H9 (cell line): ENCODE measurements at regions not wholly inside any gene's neighbourhood (a gene's known extent, or its start where the extent isn't known, plus 50 kb on each side); places are given as distances from the start of the nearest gene placed in this dataset.

Experiments used
- DNase-seq: peaks from one replicate; pipeline ENCODE4 v3.0.0-alpha.2; 2017
- H2AFZ ChIP-seq: one replicate; pipeline ENCODE4 v1.6.1; 2013; ENCODE audit warnings: mild to moderate bottlenecking, low read length, control low read depth, moderate library complexity
- H2AK5ac ChIP-seq: 2 replicates; pipeline ENCODE4 v1.6.1; 2013; ENCODE audit warnings: low read length, control low read depth, mixed read lengths; ENCODE audit not compliant: insufficient read length
- H2BK120ac ChIP-seq: one replicate; pipeline ENCODE4 v1.6.1; 2013; ENCODE audit warnings: low read depth, mild to moderate bottlenecking, low read length, control low read depth, inconsistent platforms; ENCODE audit not compliant: poor library complexity, severe bottlenecking
- H2BK12ac ChIP-seq: 2 replicates; pipeline ENCODE4 v1.6.1; 2013; ENCODE audit warnings: low read length, control low read depth, mixed read lengths, low read depth; ENCODE audit not compliant: insufficient read length
- H2BK15ac ChIP-seq: 2 replicates; pipeline ENCODE4 v1.6.1; 2013; ENCODE audit warnings: low read depth, low read length, control low read depth
- H2BK20ac ChIP-seq: one replicate; pipeline ENCODE4 v1.6.1; 2013; ENCODE audit warnings: low read depth, mild to moderate bottlenecking, low read length, control low read depth, inconsistent platforms; ENCODE audit not compliant: poor library complexity, severe bottlenecking
- H2BK5ac ChIP-seq: 2 replicates; pipeline ENCODE4 v1.6.1; 2013; ENCODE audit warnings: low read length, control low read depth, mixed read lengths; ENCODE audit not compliant: insufficient read length
- H3K14ac ChIP-seq: 2 replicates; pipeline ENCODE4 v1.6.1; 2013; ENCODE audit warnings: low read length, control low read depth; ENCODE audit not compliant: insufficient read depth
- H3K18ac ChIP-seq: 2 replicates; pipeline ENCODE4 v1.6.1; 2013; ENCODE audit warnings: low read depth, mild to moderate bottlenecking, mixed read lengths, low read length, control low read depth; ENCODE audit not compliant: insufficient read length
- H3K23ac ChIP-seq: 2 replicates; pipeline ENCODE4 v1.6.1; 2013; ENCODE audit warnings: low read length, control low read depth, mixed read lengths, low read depth; ENCODE audit not compliant: insufficient read length
- H3K23me2 ChIP-seq: 2 replicates; pipeline ENCODE4 v1.6.1; 2013; ENCODE audit warnings: low read depth, mild to moderate bottlenecking, mixed read lengths, low read length, control low read depth; ENCODE audit not compliant: insufficient read length, poor library complexity, severe bottlenecking
- H3K27ac ChIP-seq: 2 replicates; pipeline ENCODE4 v1.5.1; 2013; ENCODE audit warnings: low read length, control low read depth, mixed read lengths, low read depth; ENCODE audit not compliant: insufficient read length
- H3K27me3 ChIP-seq: 2 replicates; pipeline ENCODE4 v1.6.1; 2013; ENCODE audit warnings: low read length, control low read depth, inconsistent platforms; ENCODE audit not compliant: insufficient read depth
- H3K4ac ChIP-seq: 2 replicates; pipeline ENCODE4 v1.6.1; 2013; ENCODE audit warnings: low read depth, mild to moderate bottlenecking, control low read depth, inconsistent platforms, low read length, moderate library complexity
- H3K4me1 ChIP-seq: 2 replicates; pipeline ENCODE4 v1.6.1; 2013; ENCODE audit warnings: low read length, control low read depth, inconsistent platforms; ENCODE audit not compliant: insufficient read depth
- H3K4me2 ChIP-seq: 2 replicates; pipeline ENCODE4 v1.6.1; 2013; ENCODE audit warnings: low read length, control low read depth, mixed read lengths; ENCODE audit not compliant: insufficient read length, insufficient read depth
- H3K56ac ChIP-seq: 2 replicates; pipeline ENCODE4 v1.6.1; 2013; ENCODE audit warnings: low read depth, mild to moderate bottlenecking, mixed read lengths, low read length, control low read depth; ENCODE audit not compliant: insufficient read length
- H3K79me1 ChIP-seq: 2 replicates; pipeline ENCODE4 v1.6.1; 2013; ENCODE audit warnings: low read depth, mild to moderate bottlenecking, moderate library complexity, low read length, control low read depth, inconsistent platforms; ENCODE audit not compliant: insufficient read depth, poor library complexity, severe bottlenecking
- H3K79me2 ChIP-seq: 2 replicates; pipeline ENCODE4 v1.6.1; 2013; ENCODE audit warnings: low read length, control low read depth, inconsistent platforms; ENCODE audit not compliant: insufficient read depth
- H3K9ac ChIP-seq: 2 replicates; pipeline ENCODE4 v1.6.1; 2013; ENCODE audit warnings: low read length, control low read depth, mixed read lengths; ENCODE audit not compliant: insufficient read length; ENCODE audit errors: extremely low read depth
- H3K9me3 ChIP-seq: one replicate; pipeline ENCODE4 v1.6.1; 2013; ENCODE audit warnings: low read depth, low read length, inconsistent platforms; ENCODE audit not compliant: control insufficient read depth
- H3T11ph ChIP-seq: one replicate; pipeline ENCODE4 v1.6.1; 2013; ENCODE audit warnings: mild to moderate bottlenecking, low read length, control low read depth, inconsistent platforms
- H4K20me1 ChIP-seq: one replicate; pipeline ENCODE4 v1.6.1; 2013; ENCODE audit not compliant: control insufficient read depth, insufficient read length, insufficient read depth
- H4K5ac ChIP-seq: 2 replicates; pipeline ENCODE4 v1.6.1; 2013; ENCODE audit warnings: low read depth, mild to moderate bottlenecking, mixed read lengths, low read length, control low read depth; ENCODE audit not compliant: insufficient read length
- H4K8ac ChIP-seq: replicated peaks from 2 replicates; pipeline ENCODE4 v1.6.1; 2013; ENCODE audit warnings: low read length, control low read depth, mixed read lengths, low read depth; ENCODE audit not compliant: insufficient read length
- H4K91ac ChIP-seq: 2 replicates; pipeline ENCODE4 v1.6.1; 2013; ENCODE audit warnings: low read depth, mild to moderate bottlenecking, moderate library complexity, mixed read lengths, low read length, control low read depth; ENCODE audit not compliant: insufficient read length
- H3K27ac Mint-ChIP-seq, 3 experiments: 2 replicates in 2 of 3; 3 replicates in 1 of 3; pipeline ENCODE4 v1.8.0; 2020 to 2021; ENCODE audit warnings: mixed read lengths in 3 of 3, mild to moderate bottlenecking in 1 of 3, moderate library complexity in 1 of 3
- H3K27me3 Mint-ChIP-seq: 2 replicates; pipeline ENCODE4 v1.8.0; 2021; ENCODE audit warnings: low read depth, mild to moderate bottlenecking, moderate library complexity, mixed read lengths
- H3K36me3 Mint-ChIP-seq, 3 experiments: 2 replicates in 2 of 3; 3 replicates in 1 of 3; pipeline ENCODE4 v1.8.0; 2020 to 2021; ENCODE audit warnings: low read depth in 3 of 3, mixed read lengths in 3 of 3; ENCODE audit not compliant: insufficient read depth in 1 of 3
- H3K4me1 Mint-ChIP-seq, 2 experiments: 2 replicates each; pipeline ENCODE4 v1.8.0; 2020; ENCODE audit warnings: mixed read lengths in 2 of 2
- H3K4me3 Mint-ChIP-seq, 2 experiments: 2 replicates in 1 of 2; 3 replicates in 1 of 2; pipeline ENCODE4 v1.8.0; 2020 to 2021; ENCODE audit warnings: mild to moderate bottlenecking in 2 of 2, mixed read lengths in 2 of 2, moderate library complexity in 1 of 2
- H3K9me3 Mint-ChIP-seq, 2 experiments: 2 replicates in 1 of 2; 3 replicates in 1 of 2; pipeline ENCODE4 v1.8.0; 2020; ENCODE audit warnings: mild to moderate bottlenecking in 2 of 2, mixed read lengths in 2 of 2, moderate library complexity in 1 of 2
- WGBS: extraction: QIAGEN DNeasy Blood & Tissue Kit; methylation state at CpG from one replicate; pipeline ENCODE4 v1.1.7; 2013; ENCODE audit warnings: missing lambda C conversion rate, low lambda C conversion rate, mixed read lengths; ENCODE audit not compliant: insufficient read length; ENCODE audit errors: extremely low coverage; 5-methylcytosine and 5-hydroxymethylcytosine counted together
- TF ChIP-seq, protein P1 (sequence below): fragments of 200-600 bp; sonication (generic); conservative IDR thresholded peaks from 3 replicates; pipeline ENCODE4 v1.8.0; 2021; ENCODE audit warnings: antibody characterized with exemption, mild to moderate bottlenecking

DNA sequence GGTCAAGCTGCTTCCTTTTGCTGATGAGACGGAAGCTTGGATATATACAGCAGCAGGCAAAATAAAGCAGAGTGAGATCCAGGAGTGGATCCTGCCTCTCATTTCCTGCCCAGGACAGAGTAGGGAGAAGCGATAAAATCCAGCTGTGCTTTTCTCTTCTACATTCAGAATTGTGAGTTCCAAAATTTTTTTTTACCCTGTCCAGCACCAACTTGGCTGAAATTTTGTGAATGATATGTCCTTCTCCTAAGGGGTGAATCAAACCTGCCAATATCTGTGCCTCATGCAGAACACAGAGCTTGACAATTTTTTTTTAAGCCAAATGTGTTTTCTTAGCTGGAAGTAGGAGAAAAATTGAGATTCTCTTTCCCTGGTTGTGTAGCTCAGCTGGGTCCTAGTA lies 235.6 kb upstream of the CHD6 start:
- Histone ChIP-seq H4K91ac (no peak overlapping the region), H2BK120ac (no peak overlapping the region), H3T11ph (no peak overlapping the region), H4K20me1 (no peaks in the 10 kb centered on the region), H3K4me1 (peaks cover 3% of the 10 kb centered on the region; the same call in 1 of the 2 replicates), H3K18ac (no peak overlapping the region), H4K8ac (no peak overlapping the region), H3K23me2 (no peaks in the 10 kb centered on the region), H3K79me2 (no peaks in the 10 kb centered on the region), H4K5ac (no peak overlapping the region), H2BK20ac (no peak overlapping the region), H3K9me3 (peaks cover 6% of the 10 kb centered on the region), H3K9ac (no peak overlapping the region), H2BK15ac (no peak overlapping the region), H3K27ac (no peak overlapping the region), H3K27me3 (no peaks in the 10 kb centered on the region), H3K4me2 (no peak overlapping the region), H2AFZ (no peak overlapping the region), H2BK5ac (no peak overlapping the region), H3K4ac (no peak overlapping the region), H3K79me1 (no peaks in the 10 kb centered on the region), H2BK12ac (no peak overlapping the region), H3K23ac (no peak overlapping the region), H3K56ac (no peak overlapping the region), H2AK5ac (no peak overlapping the region), H3K14ac (no peak overlapping the region)
- Mint-ChIP-seq H3K4me1 (peaks cover 21 to 29% of the 10 kb centered on the region in 2 experiments), H3K4me3 (no peak overlapping the region), H3K27me3 (peaks cover 2% of the 10 kb centered on the region), H3K27ac (no peak overlapping the region), H3K36me3 (peaks cover 13 to 28% (median 21%) of the 10 kb centered on the region in 3 experiments; a peak in 6 of 7 replicates), H3K9me3 (peaks cover 28 to 30% of the 10 kb centered on the region in 2 experiments)
- DNase-seq = no peak
- TF ChIP-seq, protein P1, sequence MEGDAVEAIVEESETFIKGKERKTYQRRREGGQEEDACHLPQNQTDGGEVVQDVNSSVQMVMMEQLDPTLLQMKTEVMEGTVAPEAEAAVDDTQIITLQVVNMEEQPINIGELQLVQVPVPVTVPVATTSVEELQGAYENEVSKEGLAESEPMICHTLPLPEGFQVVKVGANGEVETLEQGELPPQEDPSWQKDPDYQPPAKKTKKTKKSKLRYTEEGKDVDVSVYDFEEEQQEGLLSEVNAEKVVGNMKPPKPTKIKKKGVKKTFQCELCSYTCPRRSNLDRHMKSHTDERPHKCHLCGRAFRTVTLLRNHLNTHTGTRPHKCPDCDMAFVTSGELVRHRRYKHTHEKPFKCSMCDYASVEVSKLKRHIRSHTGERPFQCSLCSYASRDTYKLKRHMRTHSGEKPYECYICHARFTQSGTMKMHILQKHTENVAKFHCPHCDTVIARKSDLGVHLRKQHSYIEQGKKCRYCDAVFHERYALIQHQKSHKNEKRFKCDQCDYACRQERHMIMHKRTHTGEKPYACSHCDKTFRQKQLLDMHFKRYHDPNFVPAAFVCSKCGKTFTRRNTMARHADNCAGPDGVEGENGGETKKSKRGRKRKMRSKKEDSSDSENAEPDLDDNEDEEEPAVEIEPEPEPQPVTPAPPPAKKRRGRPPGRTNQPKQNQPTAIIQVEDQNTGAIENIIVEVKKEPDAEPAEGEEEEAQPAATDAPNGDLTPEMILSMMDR = no peak
- WGBS = no CpG with 5 or more reads among the region's 2 CpGs
